ENCODE measurements at regions not wholly inside any gene's neighbourhood (a gene's known extent, or its start where the extent isn't known, plus 50 kb on each side); places are given as distances from the start of the nearest gene placed in this dataset.

DNA sequence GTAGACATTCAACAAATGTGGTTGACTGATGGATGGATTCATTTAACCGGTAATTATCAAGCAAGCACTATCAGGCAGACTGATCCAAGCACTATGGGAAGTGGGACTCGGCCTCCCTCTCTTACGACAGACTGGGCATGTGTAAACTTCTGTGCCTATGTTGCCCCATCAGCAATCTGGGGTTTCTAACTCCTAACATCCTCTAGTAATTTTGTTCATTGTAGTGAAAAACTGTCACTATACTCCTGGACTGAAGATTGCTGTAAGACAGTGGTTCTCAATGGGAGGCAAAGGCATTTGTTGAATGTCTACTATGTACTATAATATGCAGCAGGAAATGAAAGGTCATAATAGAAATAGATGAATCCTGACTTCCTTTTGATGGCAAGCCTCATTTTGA lies 51.2 kb upstream of the CREB1 start:
- DNase-seq (ENCODE audit: low spot score in 2 of 2), result no peak
- no peaks in the 10 kb centered on the region for H3K27me3 ChIP-seq

DNA sequence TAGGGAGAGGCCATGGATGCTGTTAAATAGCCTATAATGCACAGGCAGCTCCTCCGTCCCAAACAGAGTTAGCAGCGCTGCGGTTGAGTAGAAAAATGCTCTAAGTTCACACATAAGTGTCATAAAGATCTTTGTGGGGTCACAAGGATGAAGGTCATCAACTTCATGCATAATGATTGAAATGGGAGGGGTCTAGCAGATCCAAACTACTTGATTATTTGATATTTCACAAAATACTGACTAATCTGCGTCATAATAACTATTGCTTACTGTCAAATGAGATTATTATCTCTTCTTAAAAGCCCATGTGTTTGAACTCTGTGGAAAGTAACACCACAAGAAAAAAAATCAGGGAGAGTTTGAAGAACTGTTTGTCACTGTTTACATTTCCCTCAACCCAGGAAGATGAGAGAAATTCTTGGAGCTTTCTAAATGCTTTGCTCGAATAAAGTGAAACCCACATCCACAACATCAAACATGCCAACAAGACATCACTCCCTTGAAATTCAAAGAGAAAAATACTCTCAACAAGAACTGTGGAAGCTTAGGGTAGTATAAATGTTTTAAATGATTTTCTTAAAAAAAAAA lies 50.5 kb upstream of the CREB1 start:
- intact Hi-C loops (cut with DNase I), result loop anchor here (10.0 kb wide), 1 partner anchor 404 kb away; no protein-coding TSS in a partner anchor
- H3K27me3 ChIP-seq, result no peaks in the 10 kb centered on the region
- no peaks in the 10 kb centered on the region for H3K36me3 ChIP-seq
- TF ChIP-seq, protein P1, sequence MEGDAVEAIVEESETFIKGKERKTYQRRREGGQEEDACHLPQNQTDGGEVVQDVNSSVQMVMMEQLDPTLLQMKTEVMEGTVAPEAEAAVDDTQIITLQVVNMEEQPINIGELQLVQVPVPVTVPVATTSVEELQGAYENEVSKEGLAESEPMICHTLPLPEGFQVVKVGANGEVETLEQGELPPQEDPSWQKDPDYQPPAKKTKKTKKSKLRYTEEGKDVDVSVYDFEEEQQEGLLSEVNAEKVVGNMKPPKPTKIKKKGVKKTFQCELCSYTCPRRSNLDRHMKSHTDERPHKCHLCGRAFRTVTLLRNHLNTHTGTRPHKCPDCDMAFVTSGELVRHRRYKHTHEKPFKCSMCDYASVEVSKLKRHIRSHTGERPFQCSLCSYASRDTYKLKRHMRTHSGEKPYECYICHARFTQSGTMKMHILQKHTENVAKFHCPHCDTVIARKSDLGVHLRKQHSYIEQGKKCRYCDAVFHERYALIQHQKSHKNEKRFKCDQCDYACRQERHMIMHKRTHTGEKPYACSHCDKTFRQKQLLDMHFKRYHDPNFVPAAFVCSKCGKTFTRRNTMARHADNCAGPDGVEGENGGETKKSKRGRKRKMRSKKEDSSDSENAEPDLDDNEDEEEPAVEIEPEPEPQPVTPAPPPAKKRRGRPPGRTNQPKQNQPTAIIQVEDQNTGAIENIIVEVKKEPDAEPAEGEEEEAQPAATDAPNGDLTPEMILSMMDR (IDR thresholded peaks at IDR 0.05), result no peak
- peaks cover 0 to 12% of the 10 kb centered on the region in 2 donors for H3K4me1 ChIP-seq
- H3K27ac ChIP-seq, result no peak overlapping the region
- H3K9me3 ChIP-seq, result no peaks in the 10 kb centered on the region
- no peak for DNase-seq (ENCODE audit: low spot score in 2 of 2)
- H3K4me3 ChIP-seq, result no peak overlapping the region

More for the DNA sequence above, 51.2 kb upstream of the CREB1 start:
- H3K36me3 ChIP-seq, result no peaks in the 10 kb centered on the region
- TF ChIP-seq, protein P1 (IDR thresholded peaks at IDR 0.05), result no peak
- no peak overlapping the region for H3K27ac ChIP-seq
- H3K9me3 ChIP-seq, result no peaks in the 10 kb centered on the region
- intact Hi-C loops (cut with DNase I), result loop anchor here (10.0 kb wide), 1 partner anchor 404 kb away; no protein-coding TSS in a partner anchor
- H3K4me3 ChIP-seq, result no peak overlapping the region
- H3K4me1 ChIP-seq, result peaks cover 0 to 7% of the 10 kb centered on the region in 2 donors

All from ascending aorta (tissue), 2 donors.